Fibroblast of lung (primary cell): ENCODE measurements at regions not wholly inside any gene's neighbourhood (a gene's known extent, or its start where the extent isn't known, plus 50 kb on each side); places are given as distances from the start of the nearest gene placed in this dataset.

Experiments used
- DNase-seq, 2 donors: peaks; one replicate each; pipeline versions ENCODE4 v3.0.0 to v3.0.0-alpha.2; 2010; ENCODE audit warnings: low read depth in 2 of 2
- H2AFZ ChIP-seq: 2 replicates; pipeline ENCODE4 v1.5.1; 2012; ENCODE audit warnings: low read length, control low read depth, inconsistent platforms
- H3K27ac ChIP-seq: 2 replicates; pipeline ENCODE4 v1.5.1; 2011; ENCODE audit warnings: low read length, control low read depth; ENCODE audit not compliant: insufficient read depth
- H3K27me3 ChIP-seq: 2 replicates; pipeline ENCODE4 v1.5.1; 2011; ENCODE audit warnings: mild to moderate bottlenecking, low read length; ENCODE audit not compliant: control insufficient read depth, insufficient read depth
- H3K36me3 ChIP-seq: 2 replicates; pipeline ENCODE4 v1.5.1; 2011; ENCODE audit warnings: low read length; ENCODE audit not compliant: control insufficient read depth, insufficient read depth
- H3K4me1 ChIP-seq: 2 replicates; pipeline ENCODE4 v1.5.1; 2011; ENCODE audit warnings: low read length; ENCODE audit not compliant: control insufficient read depth, insufficient read depth; ENCODE audit errors: extremely low read depth
- H3K4me2 ChIP-seq: 2 replicates; pipeline ENCODE4 v1.5.1; 2011; ENCODE audit warnings: low read length, control low read depth; ENCODE audit not compliant: insufficient read depth; ENCODE audit errors: extremely low read depth
- H3K4me3 ChIP-seq, 4 experiments: fragments of 200-600 bp in 1 of 4; sonication (generic) in 1 of 4; replicated peaks in 1 of 4; 2 replicates each; pipeline ENCODE4 v1.5.1; 2011 to 2016; ENCODE audit warnings: low read length in 4 of 4, low read depth in 3 of 4, mild to moderate bottlenecking in 3 of 4, control low read depth in 2 of 4, inconsistent platforms in 1 of 4, mixed read lengths in 1 of 4; ENCODE audit not compliant: insufficient read depth in 1 of 4; ENCODE audit errors: control extremely low read depth in 1 of 4
- H3K79me2 ChIP-seq: 2 replicates; pipeline ENCODE4 v1.5.1; 2012; ENCODE audit warnings: mild to moderate bottlenecking, low read length, inconsistent platforms; ENCODE audit not compliant: control insufficient read depth, insufficient read depth
- H3K9ac ChIP-seq: 2 replicates; pipeline ENCODE4 v1.5.1; 2011; ENCODE audit warnings: mild to moderate bottlenecking, low read length, control low read depth; ENCODE audit not compliant: insufficient read depth
- H3K9me3 ChIP-seq: 2 replicates; pipeline ENCODE4 v1.5.1; 2012; ENCODE audit warnings: low read depth, low read length; ENCODE audit not compliant: control insufficient read depth, insufficient read depth
- H4K20me1 ChIP-seq: 2 replicates; pipeline ENCODE4 v1.5.1; 2011; ENCODE audit warnings: low read length; ENCODE audit not compliant: control insufficient read depth, insufficient read depth; ENCODE audit errors: extremely low read depth
- CTCF ChIP-seq, 2 donors: IDR thresholded peaks in 1 of 2; conservative IDR thresholded peaks in 1 of 2; 1 replicate in 1 of 2; 2 replicates in 1 of 2; pipeline ENCODE4 v1.5.1; 2011 to 2012; ENCODE audit warnings: low read length in 2 of 2, control low read depth in 1 of 2, inconsistent platforms in 1 of 2, low read depth in 1 of 2, mild to moderate bottlenecking in 1 of 2
- EZH2 ChIP-seq: IDR thresholded peaks from 2 replicates; pipeline ENCODE4 v1.5.1; 2012; ENCODE audit warnings: low read length, control low read depth, mild to moderate bottlenecking; ENCODE audit errors: missing control alignments

- no peaks in the 10 kb centered on the region for H3K9me3 ChIP-seq
- H3K79me2 ChIP-seq: no peaks in the 10 kb centered on the region
- no peak overlapping the region for H3K27ac ChIP-seq
- TF ChIP-seq CTCF (conservative IDR thresholded peaks at IDR 0.05 in 1 of 2, IDR thresholded peaks at IDR 0.05 in 1 of 2; ENCODE audit: low read depth in 1 of 2, low read length in 2 of 2) (no peak), EZH2 (no peak)
- no peaks in the 10 kb centered on the region for H3K4me1 ChIP-seq
- H2AFZ ChIP-seq: no peak overlapping the region
- no peak overlapping the region for H3K9ac ChIP-seq
- H3K27me3 ChIP-seq: no peaks in the 10 kb centered on the region
- no peak overlapping the region for H3K4me3 ChIP-seq
- H3K36me3 ChIP-seq: no peaks in the 10 kb centered on the region
- DNase-seq: no peak
- no peak overlapping the region for H3K4me2 ChIP-seq
- no peaks in the 10 kb centered on the region for H4K20me1 ChIP-seq
These were observed 546.4 kb downstream of the EFNA5 start for GRCh38 chr5:107124376-107124775.

DNA sequence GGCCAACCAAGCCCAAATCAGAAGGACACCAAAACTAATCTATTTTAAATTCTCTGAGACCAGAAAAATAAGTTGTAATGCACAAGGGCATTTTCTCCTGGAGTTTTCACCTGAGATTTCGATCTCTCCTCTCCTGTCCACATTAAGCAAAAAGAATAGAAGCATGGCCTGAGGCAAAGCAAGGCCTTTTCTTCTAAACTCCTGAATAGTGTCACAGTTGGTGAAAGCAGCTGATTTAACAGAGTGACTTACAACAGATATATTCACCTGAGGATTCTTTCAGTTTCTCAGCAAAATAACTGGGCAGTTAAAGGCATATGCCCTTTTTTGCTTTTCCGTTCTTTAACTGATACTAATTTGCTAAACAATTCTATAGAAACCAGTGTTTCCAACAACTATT lies 547.7 kb downstream of the EFNA5 start:
- no peak overlapping the region for H3K9ac ChIP-seq
- no peak for DNase-seq
- TF ChIP-seq EZH2: no peak
- TF ChIP-seq CTCF (conservative IDR thresholded peaks at IDR 0.05 in 1 of 2, IDR thresholded peaks at IDR 0.05 in 1 of 2; ENCODE audit: low read depth in 1 of 2, low read length in 2 of 2): no peak
- H3K27ac ChIP-seq: no peak overlapping the region
- no peaks in the 10 kb centered on the region for H3K9me3 ChIP-seq
- H3K36me3 ChIP-seq: no peaks in the 10 kb centered on the region
- no peak overlapping the region for H2AFZ ChIP-seq
- H3K4me3 ChIP-seq: no peak overlapping the region
- no peaks in the 10 kb centered on the region for H4K20me1 ChIP-seq
- H3K27me3 ChIP-seq: no peaks in the 10 kb centered on the region
- H3K79me2 ChIP-seq: no peaks in the 10 kb centered on the region
- no peaks in the 10 kb centered on the region for H3K4me1 ChIP-seq
- H3K4me2 ChIP-seq: no peak overlapping the region

GRCh38 chr5:107121793-107122519 lies 548.8 kb downstream of the EFNA5 start:
- TF ChIP-seq CTCF (conservative IDR thresholded peaks at IDR 0.05 in 1 of 2, IDR thresholded peaks at IDR 0.05 in 1 of 2; ENCODE audit: low read depth in 1 of 2, low read length in 2 of 2) (no peak), EZH2 (no peak)
- H3K36me3 ChIP-seq: no peaks in the 10 kb centered on the region
- H3K27ac ChIP-seq: no peak overlapping the region
- DNase-seq: no peak
- H3K4me3 ChIP-seq: no peak overlapping the region
- H2AFZ ChIP-seq: no peak overlapping the region
- H3K27me3 ChIP-seq: no peaks in the 10 kb centered on the region
- H3K9ac ChIP-seq: no peak overlapping the region
- H3K79me2 ChIP-seq: no peaks in the 10 kb centered on the region
- H3K4me1 ChIP-seq: no peaks in the 10 kb centered on the region
- no peaks in the 10 kb centered on the region for H4K20me1 ChIP-seq
- no peaks in the 10 kb centered on the region for H3K9me3 ChIP-seq
- H3K4me2 ChIP-seq: no peak overlapping the region
